ENCODE measurements at regions not wholly inside any gene's neighbourhood (a gene's known extent, or its start where the extent isn't known, plus 50 kb on each side); places are given as distances from the start of the nearest gene placed in this dataset.

DNA sequence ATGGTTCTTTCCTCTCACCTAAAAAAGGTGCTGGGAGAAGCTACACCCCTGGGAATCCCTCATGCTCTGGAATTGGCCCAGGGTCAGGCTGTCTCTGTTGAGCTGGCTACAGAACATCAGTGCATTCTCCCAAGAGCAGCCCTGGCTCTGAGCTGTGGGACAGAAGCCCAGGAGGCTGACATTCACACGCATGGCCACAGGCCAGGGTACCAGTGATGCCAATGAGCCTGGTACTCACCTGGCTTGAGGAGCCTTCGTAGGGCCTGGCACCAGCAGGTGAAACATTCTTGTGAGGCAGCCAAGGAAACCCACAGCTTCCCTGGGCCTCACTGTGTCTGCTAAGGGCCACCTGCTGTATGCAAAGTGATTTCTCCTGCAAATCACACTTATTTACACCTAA is 121.7 kb upstream of the CCL2 start:
- no peak for DNase-seq (ENCODE audit: low read depth)

DNA sequence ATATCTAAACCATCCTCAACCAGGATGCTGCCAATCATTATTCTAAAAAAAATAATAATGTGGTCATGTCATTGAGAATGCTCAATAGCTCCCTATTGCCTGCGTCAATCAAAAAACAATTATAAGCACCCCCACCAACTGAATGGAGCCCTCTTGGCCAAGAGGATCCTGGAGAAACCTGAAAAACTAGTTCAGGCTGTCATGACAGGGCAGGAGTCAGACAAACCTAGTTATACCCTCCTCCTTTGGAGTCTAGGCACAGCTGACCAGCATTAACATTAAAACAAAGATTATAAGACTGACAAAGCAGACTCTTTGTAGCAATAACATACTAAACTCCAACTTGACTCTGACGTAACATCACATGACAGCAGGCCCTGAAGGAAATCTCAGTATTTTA is 119.2 kb upstream of the CCL2 start:
- DNase-seq (ENCODE audit: low read depth): no peak

DNA sequence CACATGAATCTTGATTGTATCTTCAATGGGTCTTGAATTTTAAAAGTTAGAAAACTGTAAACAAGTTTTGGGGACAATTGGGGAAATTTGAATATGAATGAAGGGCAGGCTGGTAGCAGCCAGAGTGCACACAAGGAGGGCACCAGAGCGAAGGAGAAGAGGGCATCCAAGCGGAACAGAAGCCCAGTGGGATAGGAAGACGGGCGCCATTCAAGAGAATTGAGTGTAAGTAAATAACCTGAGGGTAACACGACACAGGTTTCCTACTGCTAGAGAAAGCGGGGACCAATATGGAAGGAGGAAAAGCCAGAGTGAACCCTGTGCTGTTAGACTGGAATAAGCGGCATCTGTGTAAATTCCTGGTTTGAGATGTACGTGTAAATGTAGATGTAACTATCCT is 115.1 kb upstream of the CCL2 start:
- no peak for DNase-seq (ENCODE audit: low read depth)

DNA sequence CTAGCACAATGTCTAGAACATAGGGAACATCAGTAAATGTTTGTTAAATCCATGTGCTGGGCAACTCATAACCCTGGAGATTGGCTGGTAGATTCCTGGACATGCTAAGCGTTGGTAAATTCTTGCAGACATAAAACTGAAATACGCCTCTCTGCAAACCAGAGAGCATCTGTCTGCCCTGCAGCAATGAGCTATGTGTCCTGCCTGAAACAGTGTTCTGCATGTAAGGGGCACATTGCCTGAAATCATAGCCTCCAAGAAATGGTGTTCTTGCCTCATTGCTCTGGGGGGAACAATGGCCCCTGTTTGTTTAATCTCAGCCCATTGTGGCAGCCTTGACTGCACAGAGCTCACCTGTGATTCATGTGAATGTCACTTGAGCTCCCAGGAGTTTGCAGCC is 113.5 kb upstream of the CCL2 start:
- DNase-seq (ENCODE audit: low read depth): no peak

DNA sequence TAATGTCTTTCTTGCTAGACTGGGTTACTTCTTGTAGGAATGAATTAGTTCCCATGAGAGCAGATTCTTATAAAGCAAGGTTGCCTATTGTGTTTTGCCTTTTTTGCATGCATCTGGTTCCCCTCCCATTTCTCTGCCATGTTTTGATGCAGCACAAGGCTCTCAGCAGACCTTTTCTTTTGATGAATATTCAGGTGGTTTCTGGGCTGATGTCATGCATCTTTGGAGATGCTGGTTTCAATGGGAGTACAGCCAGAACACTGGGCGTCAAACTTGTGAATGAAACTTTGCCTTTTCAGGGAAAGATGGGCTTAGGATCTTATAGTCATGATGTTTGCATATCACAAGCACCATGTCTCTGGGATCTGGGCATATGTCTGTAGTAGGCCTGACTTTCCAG is 111.7 kb upstream of the CCL2 start:
- no peak for DNase-seq (ENCODE audit: low read depth)

DNA sequence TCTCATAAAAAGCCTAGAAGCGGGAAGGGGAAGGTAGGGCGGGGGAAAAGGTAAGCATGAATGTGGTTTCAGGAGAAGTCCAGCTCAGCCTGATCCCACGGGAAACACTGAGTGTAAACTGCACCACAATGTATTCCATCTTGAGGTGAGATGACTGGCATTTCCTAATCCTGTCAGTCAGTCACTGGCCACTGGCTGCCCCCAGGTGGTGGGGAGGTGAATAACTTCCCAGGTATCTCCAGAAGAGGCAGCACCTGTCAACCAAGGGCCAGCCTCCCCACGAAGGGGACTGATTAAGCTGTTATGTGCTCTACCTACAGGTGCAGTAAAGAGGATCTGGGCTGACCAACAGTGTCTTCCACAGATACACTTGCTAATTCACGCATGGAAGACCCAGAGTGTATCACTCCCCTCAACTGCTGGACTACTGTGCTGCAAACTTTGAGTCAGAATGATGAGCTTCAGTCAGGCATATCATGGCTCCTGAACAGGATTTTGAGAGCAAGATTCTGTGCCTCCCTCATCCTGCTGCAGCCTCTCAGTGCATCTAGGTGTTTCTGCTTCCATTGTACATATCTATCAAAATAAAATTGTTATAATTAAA is 108.5 kb upstream of the CCL2 start:
- peak; percentile 5 for DNase-seq (ENCODE audit: low read depth)

DNA sequence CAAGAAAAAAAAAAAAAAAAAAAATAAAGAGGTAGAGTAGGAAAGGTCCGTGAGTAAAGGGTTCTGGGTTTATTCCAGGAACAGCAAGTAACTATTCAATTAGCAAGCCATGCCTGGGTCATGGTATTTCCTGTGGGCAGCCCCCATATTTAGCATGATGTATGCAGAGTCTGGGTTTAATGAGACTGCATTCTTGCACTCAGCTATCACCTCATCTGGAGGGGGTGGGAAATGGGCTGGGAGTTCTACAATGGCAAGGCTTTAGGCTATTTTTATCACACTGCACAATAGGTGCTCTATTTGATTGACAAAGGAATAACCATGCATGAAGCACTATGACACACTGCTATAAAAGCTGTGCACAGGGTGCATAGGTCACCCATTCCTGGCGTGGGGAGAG is 104.0 kb upstream of the CCL2 start:
- DNase-seq (ENCODE audit: low read depth): no peak

DNA sequence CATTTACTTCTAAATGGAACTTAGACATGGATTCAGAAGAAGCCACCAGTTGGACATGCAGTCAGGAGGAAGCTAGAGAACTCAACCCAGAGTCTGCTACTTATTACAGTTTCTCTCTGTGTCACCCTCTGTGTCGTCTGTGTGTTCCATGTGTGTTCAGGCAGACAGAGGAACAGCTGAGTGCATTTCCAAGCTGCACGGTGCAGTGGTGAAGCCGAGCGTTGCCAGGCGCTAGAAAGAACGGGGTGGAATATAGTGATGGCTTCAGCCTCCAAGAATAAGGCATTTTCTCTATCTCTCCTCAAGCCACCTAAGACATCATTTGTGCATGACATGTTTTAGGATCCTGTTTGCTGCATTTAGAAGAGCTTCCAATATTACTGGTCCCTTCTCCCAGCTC is 101.1 kb upstream of the CCL2 start:
- no peak for DNase-seq (ENCODE audit: low read depth)

DNA sequence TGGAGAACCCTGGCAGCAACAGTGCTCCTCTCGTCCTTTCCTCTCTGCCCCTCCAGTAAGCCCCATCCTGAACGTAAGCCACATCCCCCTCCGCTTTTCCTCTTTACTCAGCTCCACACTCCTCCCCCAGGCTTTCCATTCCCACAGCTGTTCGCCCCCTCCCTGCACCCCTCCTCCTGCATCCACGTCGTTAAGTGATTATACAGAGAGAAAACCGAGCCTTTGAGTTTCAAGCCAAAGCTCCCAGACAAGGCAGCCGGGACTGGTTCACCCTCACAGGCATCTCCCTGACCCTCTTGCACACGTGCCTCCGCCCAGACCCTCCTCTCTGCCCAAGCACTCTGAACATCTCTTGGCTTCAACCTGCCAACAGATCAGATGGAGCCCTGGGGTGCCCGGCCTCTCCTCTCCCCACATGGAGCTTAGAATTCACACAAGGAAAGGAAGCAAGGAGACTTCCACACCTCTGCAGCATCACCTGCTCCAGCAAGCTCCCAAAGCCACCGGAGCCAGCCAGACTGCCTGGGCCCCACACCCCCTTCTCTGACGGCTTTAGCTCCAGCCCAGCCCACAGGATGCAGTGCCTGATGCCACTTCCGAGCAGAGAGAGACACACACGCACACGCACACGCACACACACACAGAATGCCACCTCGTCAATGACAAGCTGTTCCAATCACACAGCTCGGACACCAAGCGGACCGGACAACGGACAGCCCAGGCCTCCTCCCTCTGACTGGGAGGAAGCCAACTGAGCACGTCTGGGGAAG is 99.9 kb upstream of the CCL2 start:
- DNase-seq (ENCODE audit: low read depth): no peak

DNA sequence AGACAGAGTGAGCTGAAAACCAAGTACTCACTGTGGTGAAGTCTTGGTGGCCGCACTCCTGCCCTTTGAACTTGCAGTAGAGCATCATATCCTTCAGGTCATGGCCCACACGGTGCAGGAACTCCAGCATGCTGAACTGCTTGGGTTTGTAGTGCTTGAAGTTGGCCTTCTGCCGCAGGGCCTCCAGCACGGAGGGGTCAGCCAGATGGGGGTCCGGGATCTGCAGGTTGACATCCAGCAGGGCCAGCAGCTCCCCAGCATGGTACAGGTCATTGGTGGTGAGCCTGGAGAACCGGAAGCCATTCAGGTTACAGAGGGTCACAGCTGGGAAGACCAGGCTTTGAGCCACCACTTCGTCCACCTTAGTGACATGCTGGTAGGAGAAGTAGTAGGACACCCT is 99.1 kb upstream of the CCL2 start:
- no peak for DNase-seq (ENCODE audit: low read depth)

DNA sequence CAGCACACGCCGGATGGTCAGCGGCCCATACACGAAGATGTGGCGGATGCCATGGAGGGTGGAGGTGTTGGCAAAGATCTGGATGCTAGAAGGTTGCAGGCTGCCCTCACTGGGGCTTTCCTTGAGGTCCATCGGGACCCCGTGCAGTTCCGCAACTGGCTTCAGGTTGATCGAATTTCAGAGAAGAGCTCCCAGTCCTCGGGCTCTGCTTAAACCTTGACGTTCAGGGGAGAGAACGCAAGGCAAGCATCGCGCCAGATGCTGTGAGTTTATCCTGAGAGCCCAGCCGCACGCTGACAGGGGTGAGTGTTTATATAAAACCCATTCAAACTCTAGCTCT is 98.7 kb upstream of the CCL2 start:
- no peak for DNase-seq (ENCODE audit: low read depth)

DNA sequence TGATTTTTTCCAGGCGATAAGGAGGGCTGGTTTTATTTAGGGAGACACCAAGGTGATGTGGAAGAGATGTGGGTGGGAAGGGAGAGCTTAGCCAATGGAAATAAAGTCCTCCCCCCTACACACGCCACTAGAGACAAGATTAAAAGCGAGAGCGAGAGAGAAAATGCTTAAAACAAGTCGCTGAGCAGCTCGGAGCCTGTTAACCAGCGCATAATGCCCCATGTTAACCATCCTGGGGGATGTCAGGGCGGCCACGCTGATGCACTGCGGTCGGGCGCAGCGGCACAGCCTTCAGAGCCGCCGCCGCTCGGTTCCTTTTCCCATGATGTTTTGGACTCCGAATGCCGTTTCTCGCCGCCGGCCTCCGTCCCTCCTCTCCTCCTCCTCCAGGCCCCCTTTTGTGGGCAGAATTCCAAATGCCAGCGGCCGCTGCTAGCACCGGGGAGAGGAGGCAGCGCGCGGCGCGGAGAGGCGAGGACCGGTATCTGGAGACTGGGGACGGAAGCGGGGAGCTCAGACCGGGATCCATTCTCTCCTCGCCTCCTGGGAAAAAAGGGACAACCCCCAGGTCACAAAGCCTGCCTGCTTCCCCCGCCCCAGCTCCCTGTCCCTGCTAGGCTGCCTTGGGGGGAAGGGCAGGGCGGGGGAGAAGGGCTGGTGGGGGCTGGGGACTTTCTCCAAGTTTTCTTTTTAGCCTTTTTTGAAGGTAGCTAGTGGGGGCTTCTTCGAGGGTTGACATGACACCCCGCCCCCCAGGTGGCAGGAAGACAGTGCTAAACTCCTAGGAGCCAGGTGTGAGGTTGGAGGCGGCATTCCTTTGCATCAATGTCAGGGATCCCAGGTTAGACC is 98.1 kb upstream of the CCL2 start:
- no peak for DNase-seq (ENCODE audit: low read depth)

DNA sequence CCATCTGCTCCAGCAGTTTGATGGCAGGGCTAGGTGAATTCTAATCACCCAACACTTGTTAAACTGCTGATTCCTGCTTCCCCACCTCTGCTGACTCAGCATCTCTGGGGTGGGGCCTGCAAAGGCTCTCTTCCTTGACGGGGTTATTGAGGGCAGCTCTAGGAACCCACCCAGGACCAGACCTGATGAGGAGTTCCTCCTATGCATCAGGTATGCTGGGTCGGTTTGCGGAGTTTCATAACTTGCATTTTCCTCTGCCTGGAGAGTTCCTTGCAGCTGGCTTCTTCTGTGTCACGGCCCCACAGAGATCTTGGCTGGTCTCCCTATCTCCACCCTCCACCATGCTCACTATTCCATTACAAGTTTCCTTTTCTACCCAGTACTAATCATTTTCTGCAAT is 93.4 kb upstream of the CCL2 start:
- no peak for DNase-seq (ENCODE audit: low read depth)

DNA sequence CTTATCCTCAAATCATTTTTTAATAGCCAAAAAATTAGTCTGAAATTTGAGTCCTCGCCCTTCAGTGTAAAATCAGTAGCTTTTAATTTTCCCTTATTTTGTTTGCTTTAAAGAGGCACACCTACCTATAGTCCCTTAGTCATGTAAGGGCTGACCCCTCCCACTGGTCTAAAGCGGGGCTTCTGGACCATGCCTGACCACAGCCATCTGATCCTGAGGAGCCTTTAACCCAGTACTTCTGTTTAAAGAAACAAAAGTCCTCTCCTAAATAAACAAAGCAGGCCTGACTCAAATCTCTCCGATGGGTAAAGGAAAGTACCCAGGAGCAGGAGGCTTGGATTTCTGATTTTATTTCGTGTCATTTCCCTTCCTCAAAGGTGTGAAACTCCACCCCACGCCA is 92.0 kb upstream of the CCL2 start:
- DNase-seq (ENCODE audit: low read depth): no peak

DNA sequence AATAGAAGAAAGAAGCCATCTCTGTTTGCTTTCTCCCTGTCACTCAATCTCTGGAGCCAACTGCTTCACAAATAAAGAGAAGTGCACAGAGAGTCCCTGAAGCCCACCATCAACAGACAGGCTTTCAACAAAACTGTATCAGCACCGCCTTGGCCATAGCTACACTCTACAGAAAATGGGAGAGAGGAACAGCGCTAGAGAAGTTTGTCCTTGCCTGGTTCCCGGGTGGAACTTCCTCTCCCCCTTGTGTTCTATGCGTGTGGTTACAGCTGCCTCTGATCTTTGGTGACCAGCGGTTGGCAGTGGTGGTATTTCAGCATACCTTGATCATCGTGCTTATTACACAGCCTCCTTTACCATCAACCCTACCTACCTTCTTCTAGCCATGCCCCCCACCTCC is 91.4 kb upstream of the CCL2 start:
- DNase-seq (ENCODE audit: low read depth): peak; percentile 30

DNA sequence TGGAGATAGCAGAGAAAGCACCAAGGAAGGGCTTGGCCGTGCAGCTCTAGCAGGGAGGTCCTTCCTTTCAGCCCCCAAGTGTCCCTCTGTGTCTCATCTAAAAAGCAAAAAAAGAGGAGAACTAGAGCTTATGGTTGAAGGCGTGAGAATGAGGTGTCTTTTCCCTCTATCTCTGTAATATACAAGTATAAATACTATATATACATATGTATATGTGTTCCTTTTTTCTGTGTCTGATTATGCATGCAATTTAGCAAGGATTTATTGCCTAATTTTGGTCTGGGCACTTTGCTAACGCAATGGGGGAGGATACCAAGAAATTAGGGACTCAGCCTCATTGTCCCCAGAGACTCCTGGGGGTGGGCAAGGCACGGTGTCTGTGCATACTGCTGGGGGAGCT is 90.2 kb upstream of the CCL2 start:
- no peak for DNase-seq (ENCODE audit: low read depth)

DNA sequence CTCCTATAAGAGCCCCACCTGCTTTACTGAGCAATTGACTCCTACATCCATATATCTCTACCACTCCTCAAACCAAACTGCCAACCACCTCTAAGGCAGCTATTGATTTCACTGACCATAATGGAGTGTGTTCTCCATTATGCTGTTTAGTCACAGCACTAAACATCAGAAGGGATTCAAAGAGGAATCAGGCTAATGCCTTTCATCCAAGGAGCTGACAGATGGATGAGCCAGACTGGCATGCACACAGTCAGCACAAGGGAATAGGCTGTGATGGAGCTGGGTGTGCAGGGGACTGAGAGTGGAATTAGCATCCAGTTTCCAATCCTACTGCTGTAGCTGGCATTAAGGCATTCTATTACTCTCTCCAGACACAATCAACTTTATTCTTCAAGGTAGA is 88.7 kb upstream of the CCL2 start:
- no peak for DNase-seq (ENCODE audit: low read depth)

DNA sequence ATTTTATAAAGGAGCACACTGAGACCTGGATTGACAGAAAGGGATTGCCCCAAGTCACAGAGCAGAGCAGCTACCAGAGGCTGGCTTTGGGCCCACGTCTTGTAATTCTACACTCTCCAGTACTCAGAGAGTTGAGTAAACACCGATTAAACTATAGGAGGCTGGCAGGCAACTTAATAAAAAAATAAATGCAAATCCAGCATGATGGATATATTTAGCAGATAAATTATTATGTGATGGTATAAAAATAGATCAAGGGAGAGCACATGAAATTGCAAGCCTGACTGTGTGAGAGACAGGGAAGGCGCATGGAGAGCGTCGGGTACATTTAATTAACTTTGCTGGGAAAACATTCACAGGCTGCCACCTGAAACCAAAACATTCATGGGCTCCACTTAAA is 87.7 kb upstream of the CCL2 start:
- no peak for DNase-seq (ENCODE audit: low read depth)

DNA sequence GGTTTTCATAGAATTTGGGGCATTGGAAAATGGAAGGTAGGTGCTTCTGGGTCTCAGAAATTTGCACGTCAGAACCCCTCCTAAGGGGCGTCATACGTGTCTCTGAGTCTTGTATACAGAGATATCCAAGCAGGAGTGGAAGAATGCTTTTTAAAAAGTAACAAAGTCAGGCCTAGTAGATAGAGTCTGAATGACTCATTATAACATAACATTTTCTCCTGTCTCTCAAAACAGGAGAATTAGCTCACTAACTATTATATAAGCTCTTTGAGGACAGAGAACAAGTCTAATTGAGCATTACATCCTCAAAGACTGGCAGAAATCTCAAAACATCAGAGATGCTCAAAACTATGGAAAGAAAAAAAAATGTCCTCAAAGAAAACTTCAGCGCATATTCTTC is 86.1 kb upstream of the CCL2 start:
- no peak for DNase-seq (ENCODE audit: low read depth)

DNA sequence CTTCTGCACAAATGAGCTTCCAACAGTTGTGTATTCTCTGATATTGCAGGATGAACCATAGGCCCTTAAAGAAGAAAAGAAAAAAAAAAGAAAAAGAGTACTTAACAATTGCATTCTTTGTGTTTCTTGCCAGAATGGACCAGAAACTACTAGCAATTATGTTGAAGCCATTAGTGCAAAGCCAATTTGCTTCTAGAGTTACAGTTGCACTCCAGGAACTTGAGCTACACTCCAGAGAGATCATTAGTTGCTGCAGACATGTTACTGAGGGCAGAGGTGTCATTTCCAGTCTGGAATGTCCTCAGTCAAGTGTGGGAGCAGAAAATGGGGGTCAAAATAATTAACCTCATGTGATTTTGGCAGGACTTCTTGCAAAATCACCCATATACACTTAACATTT is 85.6 kb upstream of the CCL2 start:
- DNase-seq (ENCODE audit: low read depth): no peak

DNA sequence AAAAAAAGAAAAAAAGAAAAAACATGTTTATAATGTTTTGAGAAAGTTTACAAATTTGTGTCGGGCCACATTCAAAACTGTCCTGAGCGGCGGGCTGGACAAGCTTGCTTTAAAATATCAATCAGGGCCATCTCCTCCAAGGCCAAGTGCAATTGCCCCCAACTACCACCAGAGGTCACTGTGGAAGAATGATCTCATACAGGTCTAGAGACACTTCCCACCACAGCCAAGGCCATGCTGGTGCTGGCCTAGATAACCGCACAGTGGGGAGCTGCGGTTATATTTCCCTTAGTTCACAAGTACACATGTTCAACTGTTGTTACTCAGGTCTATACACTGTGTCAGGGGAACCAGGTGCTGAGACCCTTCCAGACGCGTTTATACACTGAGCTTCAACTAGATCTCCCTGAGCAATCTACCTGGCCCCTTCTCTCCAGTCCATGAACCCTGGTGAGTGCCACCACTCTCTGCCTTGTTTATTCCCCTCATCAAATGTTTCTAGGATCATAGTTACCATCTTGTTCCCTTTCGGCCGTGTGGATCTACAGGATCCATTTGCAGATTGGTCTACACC is 83.8 kb upstream of the CCL2 start:
- peak; percentile 68 for DNase-seq (ENCODE audit: low read depth)

DNA sequence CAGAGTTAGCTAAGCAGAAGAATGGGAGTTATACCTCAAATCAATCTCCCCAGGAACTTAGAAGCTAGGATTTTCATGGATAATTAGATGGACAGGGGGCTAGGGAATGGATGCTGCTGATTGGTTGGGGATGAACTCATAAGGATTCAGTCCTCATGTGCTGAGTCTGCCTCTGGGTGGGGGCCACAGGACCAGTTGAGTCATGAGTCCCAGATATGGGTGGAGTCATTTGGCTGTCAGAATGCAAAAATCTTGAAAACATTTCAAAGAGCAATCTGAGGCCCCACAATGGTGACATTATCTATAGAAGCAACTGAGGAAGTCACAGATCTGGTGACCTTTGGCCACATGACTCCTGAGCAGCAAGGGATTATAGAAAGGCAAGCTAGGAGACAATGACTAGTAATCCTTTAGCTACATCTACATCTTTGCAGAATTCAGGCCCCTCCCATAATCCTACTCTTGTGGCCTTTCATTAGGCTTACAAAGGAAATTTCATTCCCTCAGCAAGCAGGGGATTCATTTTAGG is 82.6 kb upstream of the CCL2 start:
- DNase-seq (ENCODE audit: low read depth): no peak

DNA sequence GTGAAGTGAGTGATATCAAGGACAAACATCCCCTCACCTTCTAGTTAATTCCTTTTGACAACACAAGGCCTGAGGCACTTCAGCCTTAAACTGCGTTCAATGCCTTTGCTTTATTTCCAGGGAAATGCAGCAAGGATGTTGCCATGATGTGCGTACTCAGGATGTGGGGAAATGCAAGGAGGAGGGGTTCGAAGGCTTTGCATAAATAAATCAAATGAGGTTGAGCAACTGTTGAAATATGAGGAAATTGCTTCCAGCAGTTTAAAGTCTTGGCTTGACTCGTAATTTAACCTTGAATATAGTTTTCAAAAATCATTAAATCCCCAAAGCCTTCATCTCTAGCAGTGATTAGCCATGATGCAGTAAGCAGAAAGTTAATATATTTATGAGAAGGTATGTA is 81.8 kb upstream of the CCL2 start:
- peak; percentile 28 for DNase-seq (ENCODE audit: low read depth)
